NCI-H345 treated with DMSO at 0.1 percent for 48 hours (cell line): ENCODE measurements at regions not wholly inside any gene's neighbourhood (a gene's known extent, or its start where the extent isn't known, plus 50 kb on each side); places are given as distances from the start of the nearest gene placed in this dataset.

Experiments
- DNase-seq: peaks from one replicate; lab custom pipeline; 2025; ENCODE audit not compliant: unreplicated experiment; lab: John Stamatoyannopoulos, UW

GRCh38 chr16:27712251-27712711 lies 162.3 kb downstream of the KATNIP start:
- no peak for DNase-seq

DNA sequence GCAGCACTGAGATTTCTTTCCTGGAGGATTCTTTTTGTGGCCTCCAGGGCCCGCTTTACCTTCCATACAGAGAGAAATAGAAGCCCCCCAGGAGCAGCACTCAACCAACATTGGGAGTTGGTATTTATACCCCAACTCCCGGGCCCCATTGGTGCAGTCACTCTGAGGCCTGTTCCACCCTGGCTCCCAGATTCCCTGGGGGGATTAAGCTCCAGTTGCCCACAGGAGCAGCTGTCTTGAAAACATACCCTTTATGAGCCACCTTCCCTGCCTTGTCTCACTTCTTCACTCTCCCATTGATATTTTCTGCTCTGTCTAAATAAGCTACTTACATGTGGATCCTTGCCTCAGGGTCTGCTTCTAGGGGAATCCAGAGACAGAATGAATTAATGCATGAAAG lies 167.8 kb downstream of the KATNIP start:
- no peak for DNase-seq

DNA sequence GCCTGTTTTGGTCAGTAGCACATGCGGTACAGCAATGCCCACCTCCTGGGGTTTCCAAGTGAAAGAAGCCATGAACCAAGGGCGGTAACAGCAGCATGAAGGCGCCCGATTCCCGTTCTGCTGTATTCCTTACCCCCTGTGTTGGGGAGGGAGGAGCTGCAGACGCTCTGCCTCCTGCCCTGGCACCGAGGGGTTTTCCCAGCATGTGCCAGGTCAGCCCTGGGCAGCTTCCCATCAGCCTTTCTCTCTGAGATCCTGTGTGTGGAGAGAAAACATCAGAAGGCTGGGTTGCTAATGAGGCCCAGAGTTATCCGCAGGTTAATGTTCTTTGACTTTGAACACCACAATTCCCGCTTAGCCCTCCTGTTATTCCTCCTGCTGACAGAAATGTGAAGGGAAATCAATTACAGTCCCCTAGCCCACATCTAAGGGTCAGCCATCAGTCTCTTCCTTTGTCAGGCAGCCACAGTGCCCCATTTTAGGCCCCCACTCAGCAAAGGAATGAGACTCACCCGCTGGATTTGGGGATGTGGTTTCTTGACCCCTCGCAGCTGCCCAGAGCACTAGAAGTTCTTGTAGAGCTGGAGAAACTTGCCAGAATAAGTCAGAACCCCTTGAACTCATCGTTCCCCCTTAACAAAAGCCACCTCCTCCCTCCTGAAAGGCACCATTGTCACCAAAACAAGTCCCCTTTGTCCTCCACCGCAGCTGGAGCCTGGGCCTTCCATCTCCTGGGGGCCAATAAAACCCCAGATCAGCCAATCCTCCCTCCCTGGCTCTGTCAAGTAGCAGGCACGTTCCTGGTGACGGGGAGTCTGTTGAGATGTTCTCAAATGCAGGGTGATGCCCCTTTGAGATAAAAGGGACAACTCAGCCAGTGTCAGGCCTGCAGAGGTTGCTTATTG lies 168.5 kb downstream of the KATNIP start:
- DNase-seq: no peak

DNA sequence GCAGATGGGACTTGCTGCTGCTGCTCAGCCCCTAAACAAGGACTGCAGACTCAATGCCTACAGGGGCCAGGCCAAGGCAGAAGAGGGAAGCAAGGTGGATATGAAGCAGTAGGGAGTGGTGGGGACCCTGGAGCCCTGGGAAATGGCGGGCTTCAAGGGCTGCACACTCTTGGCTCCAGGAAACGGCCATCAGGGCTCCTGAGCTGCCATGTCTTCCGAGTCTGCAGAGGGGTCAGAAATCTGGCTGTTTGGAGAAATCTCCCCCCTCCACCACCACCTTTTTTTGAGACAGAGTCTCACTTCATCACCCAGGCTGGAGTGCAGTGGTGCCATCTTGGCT lies 169.1 kb downstream of the KATNIP start:
- no peak for DNase-seq

GRCh38 chr16:27720731-27721530 lies 171.0 kb downstream of the KATNIP start:
- DNase-seq: no peak

- DNase-seq: no peak
Observed at GRCh38 chr16:27721531-27722181, 171.7 kb downstream of the KATNIP start.

GRCh38 chr16:27722207-27722606 lies 172.3 kb downstream of the KATNIP start:
- DNase-seq: no peak

- DNase-seq: no peak
Observed at GRCh38 chr16:27722892-27723450, 173.0 kb downstream of the KATNIP start.

- DNase-seq: no peak
Observed at GRCh38 chr16:27723711-27724481, 174.0 kb downstream of the KATNIP start.

GRCh38 chr16:27724482-27725235 lies 174.7 kb downstream of the KATNIP start:
- DNase-seq: no peak

DNA sequence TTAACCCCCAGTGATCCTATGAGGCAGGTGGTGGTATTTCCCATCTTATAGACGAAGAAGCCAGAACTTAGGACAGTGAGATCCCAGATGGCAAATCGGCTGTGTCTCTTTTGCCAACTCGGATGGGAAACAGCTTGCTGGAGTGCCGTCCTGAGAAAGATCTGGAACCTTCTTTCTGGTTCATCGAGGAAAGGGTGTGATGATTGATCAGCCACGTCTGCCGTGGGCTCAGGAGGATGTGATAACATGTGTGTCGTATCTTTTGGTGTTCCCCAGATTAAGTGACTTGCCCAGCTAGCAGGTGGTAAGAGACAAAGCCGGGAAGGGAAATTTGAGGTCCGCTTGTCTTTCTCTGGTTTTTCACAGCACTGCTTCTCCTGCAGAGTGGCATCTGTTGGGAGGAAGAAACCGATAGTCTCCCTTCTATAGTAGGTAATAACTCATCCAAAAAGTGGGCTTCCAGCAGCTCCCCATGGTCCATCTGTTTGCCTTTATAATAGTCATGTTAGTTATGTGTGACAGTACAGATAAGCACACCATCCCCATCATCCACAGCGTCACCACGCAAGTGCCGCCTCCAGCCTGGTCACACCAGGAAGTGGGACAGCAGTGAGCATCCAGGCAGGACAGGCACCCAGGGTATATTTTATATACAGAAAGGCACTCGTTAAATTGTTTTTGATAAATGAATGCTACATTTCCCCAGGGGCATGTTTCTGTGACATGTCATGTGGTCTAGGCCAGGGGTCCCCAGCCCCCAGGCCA lies 175.5 kb downstream of the KATNIP start:
- DNase-seq: no peak

GRCh38 chr16:27726621-27727261 lies 176.8 kb downstream of the KATNIP start:
- DNase-seq: no peak

GRCh38 chr16:27727941-27728340 lies 178.0 kb downstream of the KATNIP start:
- no peak for DNase-seq

DNA sequence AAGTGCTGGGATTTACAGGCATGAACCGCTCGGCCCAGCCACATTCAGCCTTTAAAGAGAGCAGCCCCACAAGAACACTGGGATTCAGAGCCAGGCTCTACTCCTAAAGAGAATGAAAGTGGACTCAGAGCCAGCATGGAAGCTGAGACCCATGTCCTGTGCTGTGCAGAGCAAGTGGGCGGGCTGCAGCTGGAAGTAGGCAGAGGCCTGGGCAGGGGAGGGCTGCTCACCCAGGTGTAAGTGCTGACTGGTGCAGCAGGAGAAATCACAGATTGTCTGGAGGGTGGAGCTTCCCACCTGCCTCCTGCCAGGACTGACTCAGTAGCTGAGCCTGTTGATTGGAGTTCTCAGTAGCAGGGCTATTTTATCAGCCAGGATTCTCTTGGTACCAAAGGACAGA lies 178.7 kb downstream of the KATNIP start:
- no peak for DNase-seq

GRCh38 chr16:27729516-27730304 lies 179.8 kb downstream of the KATNIP start:
- no peak for DNase-seq

GRCh38 chr16:27730661-27731210 lies 180.8 kb downstream of the KATNIP start:
- DNase-seq: no peak

- no peak for DNase-seq
Observed at GRCh38 chr16:27735031-27735430, 185.1 kb downstream of the KATNIP start.
